Thyroid gland (tissue), 4 donors: ENCODE measurements at regions not wholly inside any gene's neighbourhood (a gene's known extent, or its start where the extent isn't known, plus 50 kb on each side); places are given as distances from the start of the nearest gene placed in this dataset.

Experiments
- DNase-seq, 2 donors: peaks; one replicate each; pipeline ENCODE4 v3.0.0-alpha.2; 2019
- H3K27ac ChIP-seq, 3 donors: fragments of 200-600 bp; sonication (generic); 1 replicate in 2 of 3; 2 replicates in 1 of 3; pipeline ENCODE4 v1.5.1; 2016 to 2019; ENCODE audit warnings: mild to moderate bottlenecking in 1 of 3, moderate library complexity in 1 of 3
- H3K27me3 ChIP-seq: fragments of 200-600 bp; sonication (generic); one replicate; pipeline ENCODE4 v1.5.1; 2019
- H3K36me3 ChIP-seq, 2 donors: fragments of 200-600 bp; sonication (generic); one replicate each; pipeline ENCODE4 v1.5.1; 2016 to 2019
- H3K4me1 ChIP-seq, 2 donors: fragments of 200-600 bp; sonication (generic); one replicate each; pipeline ENCODE4 v1.5.1; 2017 to 2019
- H3K4me3 ChIP-seq, 3 donors: fragments of 200-600 bp; sonication (generic); replicated peaks in 1 of 3; 1 replicate in 2 of 3; 2 replicates in 1 of 3; pipeline ENCODE4 v1.5.1; 2016; ENCODE audit warnings: mild to moderate bottlenecking in 1 of 3
- H3K9me3 ChIP-seq: fragments of 200-600 bp; sonication (generic); one replicate; pipeline ENCODE4 v1.5.1; 2017
- CTCF ChIP-seq, 6 experiments: fragments of 200-600 bp in 3 of 6; fragments of 450-650 bp in 3 of 6; sonication (generic) in 3 of 6; IDR thresholded peaks; one replicate each; pipeline ENCODE4 v1.5.1; 2016 to 2019; ENCODE audit warnings: antibody characterized with exemption in 6 of 6, mild to moderate bottlenecking in 2 of 6, inconsistent platforms in 1 of 6, moderate library complexity in 1 of 6
- POLR2A ChIP-seq, 2 donors: fragments of 450-650 bp; IDR thresholded peaks; one replicate each; pipeline ENCODE4 v1.6.1; 2017; ENCODE audit warnings: antibody characterized with exemption in 2 of 2, mild to moderate bottlenecking in 2 of 2, moderate library complexity in 1 of 2
- WGBS, 2 donors: methylation state at CpG; one replicate each; pipeline ENCODE4 v1.1.5; 2017; 5-methylcytosine and 5-hydroxymethylcytosine counted together
- intact Hi-C: fragments of 100-400 bp; cut with DNase I; formaldehyde crosslinking; loops from one replicate; pipeline ENCODE4 v1.15.1; 2023

GRCh38 chr4:22115262-22115661, 166.7 kb upstream of the KCNIP4 start:
- no peaks in the 10 kb centered on the region for H3K4me1 ChIP-seq
- no peaks in the 10 kb centered on the region for H3K9me3 ChIP-seq
- H3K27me3 ChIP-seq = no peaks in the 10 kb centered on the region
- intact Hi-C loops = no loop called here
- no peak for TF ChIP-seq CTCF (IDR thresholded peaks at IDR 0.05)
- TF ChIP-seq POLR2A (IDR thresholded peaks at IDR 0.05) = no peak
- no peak overlapping the region for H3K27ac ChIP-seq
- no peak overlapping the region for H3K4me3 ChIP-seq
- 87 to 94% methylated on average over 2 of the region's 2 CpGs for WGBS, 2 donors
- no peaks in the 10 kb centered on the region for H3K36me3 ChIP-seq
- no peak for DNase-seq

GRCh38 chr4:22103768-22104167, 155.2 kb upstream of the KCNIP4 start:
- Histone ChIP-seq H3K4me3 (no peak overlapping the region), H3K27ac (no peak overlapping the region), H3K9me3 (no peaks in the 10 kb centered on the region), H3K4me1 (no peaks in the 10 kb centered on the region), H3K36me3 (no peaks in the 10 kb centered on the region), H3K27me3 (no peaks in the 10 kb centered on the region)
- WGBS, 2 donors = 71 to 73% methylated on average over 2 of the region's 2 CpGs
- TF ChIP-seq POLR2A (IDR thresholded peaks at IDR 0.05) = no peak
- no peak for TF ChIP-seq CTCF (IDR thresholded peaks at IDR 0.05)
- DNase-seq = no peak
- intact Hi-C loops = no loop called here

GRCh38 chr4:22099896-22100295, 151.3 kb upstream of the KCNIP4 start:
- no peak overlapping the region for H3K27ac ChIP-seq
- no peaks in the 10 kb centered on the region for H3K27me3 ChIP-seq
- intact Hi-C loops = no loop called here
- H3K9me3 ChIP-seq = no peaks in the 10 kb centered on the region
- WGBS, 2 donors = 77 to 88% methylated on average over 2 of the region's 2 CpGs
- TF ChIP-seq CTCF (IDR thresholded peaks at IDR 0.05) (no peak), POLR2A (IDR thresholded peaks at IDR 0.05) (no peak)
- no peak overlapping the region for H3K4me3 ChIP-seq
- no peaks in the 10 kb centered on the region for H3K4me1 ChIP-seq
- H3K36me3 ChIP-seq = no peaks in the 10 kb centered on the region
- DNase-seq = no peak

GRCh38 chr4:22097596-22097995, 149.0 kb upstream of the KCNIP4 start:
- no peaks in the 10 kb centered on the region for H3K9me3 ChIP-seq
- H3K36me3 ChIP-seq = no peaks in the 10 kb centered on the region
- no peak for DNase-seq
- no peak for TF ChIP-seq CTCF (IDR thresholded peaks at IDR 0.05)
- TF ChIP-seq POLR2A (IDR thresholded peaks at IDR 0.05) = no peak
- H3K4me3 ChIP-seq = no peak overlapping the region
- 78 to 80% methylated on average over 2 of the region's 2 CpGs for WGBS, 2 donors
- no peaks in the 10 kb centered on the region for H3K27me3 ChIP-seq
- no peaks in the 10 kb centered on the region for H3K4me1 ChIP-seq
- intact Hi-C loops = no loop called here
- no peak overlapping the region for H3K27ac ChIP-seq

- Histone ChIP-seq H3K27ac (no peak overlapping the region), H3K9me3 (no peaks in the 10 kb centered on the region), H3K36me3 (no peaks in the 10 kb centered on the region), H3K27me3 (no peaks in the 10 kb centered on the region), H3K4me3 (no peak overlapping the region), H3K4me1 (no peaks in the 10 kb centered on the region)
- no peak for TF ChIP-seq POLR2A (IDR thresholded peaks at IDR 0.05)
- no peak for TF ChIP-seq CTCF (IDR thresholded peaks at IDR 0.05)
- intact Hi-C loops = no loop called here
- DNase-seq = no peak
Observed at GRCh38 chr4:22094217-22094616, 145.6 kb upstream of the KCNIP4 start.
